Duodenal mucosa (tissue), 2 donors: ENCODE measurements at regions not wholly inside any gene's neighbourhood (a gene's known extent, or its start where the extent isn't known, plus 50 kb on each side); places are given as distances from the start of the nearest gene placed in this dataset.
"Not testable (repeated sequence)": the region's sequence is repeated elsewhere in the genome, so short reads cannot be mapped to it uniquely, and the experiment has no call there.

Experiments
- H3K27ac ChIP-seq: one replicate; pipeline ENCODE4 v1.7.0; 2013; ENCODE audit warnings: low read depth, low read length
- H3K27me3 ChIP-seq, 2 donors: one replicate each; pipeline ENCODE4 v1.7.0; 2013; ENCODE audit warnings: low read length in 2 of 2, control low read depth in 1 of 2; ENCODE audit not compliant: insufficient read depth in 2 of 2, control insufficient read depth in 1 of 2
- H3K36me3 ChIP-seq, 2 donors: one replicate each; pipeline ENCODE4 v1.7.0; 2013; ENCODE audit warnings: low read length in 2 of 2, control low read depth in 1 of 2; ENCODE audit not compliant: insufficient read depth in 2 of 2, control insufficient read depth in 1 of 2
- H3K4me1 ChIP-seq, 2 donors: one replicate each; pipeline ENCODE4 v1.7.0; 2013; ENCODE audit warnings: low read length in 2 of 2, control low read depth in 1 of 2; ENCODE audit not compliant: insufficient read depth in 2 of 2, control insufficient read depth in 1 of 2
- H3K4me3 ChIP-seq, 2 donors: one replicate each; pipeline ENCODE4 v1.7.0; 2013; ENCODE audit warnings: low read length in 2 of 2, low read depth in 1 of 2
- H3K9ac ChIP-seq, 2 donors: one replicate each; pipeline ENCODE4 v1.7.0; 2013; ENCODE audit warnings: low read length in 2 of 2, low read depth in 1 of 2
- H3K9me3 ChIP-seq, 2 donors: one replicate each; pipeline ENCODE4 v1.7.0; 2013; ENCODE audit warnings: low read length in 2 of 2, control low read depth in 1 of 2; ENCODE audit not compliant: control insufficient read depth in 1 of 2

- Histone ChIP-seq H3K4me1 (no peaks in the 10 kb centered on the region), H3K27ac (no peak overlapping the region), H3K9ac (no peak overlapping the region), H3K9me3 (no peaks in the 10 kb centered on the region), H3K4me3 (no peak overlapping the region), H3K27me3 (no peaks in the 10 kb centered on the region), H3K36me3 (no peaks in the 10 kb centered on the region)
Measured at GRCh38 chr17:34068571-34068970, 186.5 kb upstream of the CCL2 start.

- Histone ChIP-seq H3K4me3 (no peak overlapping the region), H3K27ac (no peak overlapping the region), H3K36me3 (no peaks in the 10 kb centered on the region), H3K4me1 (no peaks in the 10 kb centered on the region), H3K27me3 (no peaks in the 10 kb centered on the region), H3K9me3 (no peaks in the 10 kb centered on the region), H3K9ac (no peak overlapping the region)
Measured at GRCh38 chr17:34070712-34071111, 184.4 kb upstream of the CCL2 start.

DNA sequence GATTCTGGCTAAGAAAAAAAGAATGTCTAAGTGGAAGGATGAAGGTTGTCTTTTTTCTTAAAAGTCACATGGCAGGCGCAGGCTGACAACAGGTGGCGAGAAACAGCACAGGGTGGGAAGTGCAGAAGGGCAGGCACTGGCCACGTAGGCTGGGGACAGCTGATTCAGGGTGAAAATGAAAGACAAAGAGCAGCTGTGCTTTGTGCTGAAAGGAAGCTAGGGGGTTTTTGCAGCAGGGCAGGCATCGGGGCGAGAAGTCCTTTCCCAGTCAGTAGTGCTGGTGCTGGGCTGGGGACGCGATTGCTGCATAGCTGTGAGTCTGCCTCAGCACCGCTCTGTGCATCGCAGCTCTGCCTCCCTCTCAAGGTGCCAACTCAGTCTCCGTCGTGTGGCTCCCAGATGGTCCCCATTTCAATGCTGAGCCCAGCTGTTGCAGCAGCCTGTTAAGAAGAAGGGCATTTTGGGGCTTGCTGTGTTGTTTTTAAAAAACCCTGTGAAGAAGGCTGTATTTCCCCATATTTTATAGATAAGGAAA, 183.1 kb upstream of the CCL2 start:
- H3K36me3 ChIP-seq = no peaks in the 10 kb centered on the region

DNA sequence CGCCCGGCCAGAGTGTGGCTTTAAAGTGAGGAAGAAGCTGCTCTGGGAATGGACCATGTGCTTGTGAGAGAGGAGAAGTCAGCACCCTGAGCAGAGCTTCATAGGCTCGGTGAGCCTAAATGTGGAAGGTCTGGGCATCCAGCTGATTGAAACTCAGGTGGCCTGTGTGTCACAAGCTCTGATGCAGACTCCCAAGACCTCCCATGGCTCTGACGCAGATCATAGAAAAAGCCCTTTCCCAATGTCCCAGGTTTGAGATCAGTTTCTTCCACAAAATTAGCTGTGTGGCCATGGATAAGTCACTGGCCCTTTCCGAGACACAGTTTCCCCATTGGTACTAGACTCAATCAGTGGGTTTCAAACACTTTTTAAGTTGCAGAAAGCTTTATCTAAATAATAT, 180.0 kb upstream of the CCL2 start:
- no peaks in the 10 kb centered on the region for H3K9me3 ChIP-seq
- H3K27ac ChIP-seq = no peak overlapping the region
- H3K9ac ChIP-seq = no peak overlapping the region
- H3K27me3 ChIP-seq = no peaks in the 10 kb centered on the region
- no peak overlapping the region for H3K4me3 ChIP-seq
- no peaks in the 10 kb centered on the region for H3K4me1 ChIP-seq
- no peaks in the 10 kb centered on the region for H3K36me3 ChIP-seq

More for the DNA sequence above, 183.1 kb upstream of the CCL2 start:
- Histone ChIP-seq H3K27me3 (no peaks in the 10 kb centered on the region), H3K9me3 (no peaks in the 10 kb centered on the region), H3K27ac (no peak overlapping the region), H3K9ac (no peak overlapping the region), H3K4me1 (no peaks in the 10 kb centered on the region), H3K4me3 (no peak overlapping the region)

- no peaks in the 10 kb centered on the region for H3K9me3 ChIP-seq
- H3K9ac ChIP-seq = no peak overlapping the region
- H3K36me3 ChIP-seq = no peaks in the 10 kb centered on the region
- no peaks in the 10 kb centered on the region for H3K27me3 ChIP-seq
- no peak overlapping the region for H3K27ac ChIP-seq
- no peaks in the 10 kb centered on the region for H3K4me1 ChIP-seq
- H3K4me3 ChIP-seq = no peak overlapping the region
Measured at GRCh38 chr17:34076743-34077631, 178.1 kb upstream of the CCL2 start.

GRCh38 chr17:34081269-34081668, 173.8 kb upstream of the CCL2 start:
- Histone ChIP-seq H3K9ac (no peak overlapping the region), H3K27ac (no peak overlapping the region), H3K4me3 (no peak overlapping the region), H3K36me3 (no peaks in the 10 kb centered on the region), H3K4me1 (no peaks in the 10 kb centered on the region), H3K9me3 (no peaks in the 10 kb centered on the region), H3K27me3 (no peaks in the 10 kb centered on the region)

GRCh38 chr17:34082404-34082803, 172.7 kb upstream of the CCL2 start:
- H3K4me3 ChIP-seq = no peak overlapping the region
- H3K27ac ChIP-seq = no peak overlapping the region
- H3K36me3 ChIP-seq = no peaks in the 10 kb centered on the region
- H3K27me3 ChIP-seq = no peaks in the 10 kb centered on the region
- no peaks in the 10 kb centered on the region for H3K4me1 ChIP-seq
- no peak overlapping the region for H3K9ac ChIP-seq
- no peaks in the 10 kb centered on the region for H3K9me3 ChIP-seq

- H3K27ac ChIP-seq, H3K4me3 ChIP-seq, H3K9me3 ChIP-seq, H3K27me3 ChIP-seq, H3K9ac ChIP-seq, H3K36me3 ChIP-seq, H3K4me1 ChIP-seq: not testable (repeated sequence)
Measured at GRCh38 chr17:34089042-34089441, 166.0 kb upstream of the CCL2 start.

DNA sequence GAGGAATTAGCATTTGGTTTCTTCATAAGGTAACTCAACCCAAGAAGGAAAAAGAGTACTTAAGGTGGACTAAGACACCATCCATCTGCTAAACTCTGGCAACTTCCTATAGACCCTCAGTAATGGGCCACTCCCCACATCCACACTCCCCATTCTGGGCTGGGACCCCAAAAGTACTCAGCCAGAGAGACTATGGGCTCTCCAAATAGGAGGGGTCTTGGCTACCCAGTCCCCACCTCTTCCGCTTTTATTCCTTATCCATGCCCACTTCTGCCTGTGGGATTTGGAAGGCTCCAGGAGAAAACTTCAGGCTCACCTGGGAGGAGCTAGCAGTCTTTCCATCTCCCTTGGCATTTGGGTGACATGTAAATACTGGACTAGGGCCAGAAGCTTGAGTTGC, 164.5 kb upstream of the CCL2 start:
- Histone ChIP-seq H3K4me3 (no peak overlapping the region), H3K9me3 (no peaks in the 10 kb centered on the region), H3K27ac (no peak overlapping the region), H3K36me3 (no peaks in the 10 kb centered on the region), H3K4me1 (no peaks in the 10 kb centered on the region), H3K27me3 (no peaks in the 10 kb centered on the region), H3K9ac (no peak overlapping the region)

- Histone ChIP-seq H3K9ac (no peak overlapping the region), H3K9me3 (no peaks in the 10 kb centered on the region), H3K36me3 (no peaks in the 10 kb centered on the region), H3K27ac (no peak overlapping the region), H3K4me1 (no peaks in the 10 kb centered on the region), H3K4me3 (no peak overlapping the region), H3K27me3 (no peaks in the 10 kb centered on the region)
Measured at GRCh38 chr17:34091975-34092374, 163.1 kb upstream of the CCL2 start.
